ENCODE measurements at regions not wholly inside any gene's neighbourhood (a gene's known extent, or its start where the extent isn't known, plus 50 kb on each side); places are given as distances from the start of the nearest gene placed in this dataset.

DNA sequence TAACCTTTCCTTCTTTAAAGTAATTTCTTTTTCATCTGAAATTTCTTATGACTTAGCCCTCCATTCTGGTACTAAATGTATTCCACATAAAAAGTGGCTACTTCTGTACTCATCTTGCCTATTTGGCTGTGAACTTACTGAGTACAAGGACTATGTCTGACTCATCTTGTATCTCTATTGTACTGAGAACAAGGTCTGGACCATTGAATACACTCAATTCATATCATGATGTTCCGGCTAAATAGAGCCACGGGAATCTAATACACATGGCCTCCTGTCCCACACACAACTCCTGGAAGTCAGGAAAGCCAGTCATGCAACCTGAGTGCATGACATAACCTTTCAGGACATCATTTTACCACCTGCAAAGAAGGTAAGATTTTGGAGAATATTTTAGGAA lies 203.9 kb downstream of the PLK2 start:
- TF ChIP-seq POLR2AphosphoS5 (IDR thresholded peaks at IDR 0.05; ENCODE audit: borderline replicate concordance, low read depth, low read length) = no peak
- no peak for TF ChIP-seq EZH2 (IDR thresholded peaks at IDR 0.05)

Measured in SK-N-MC (cell line).